SU-DHL-6 (cell line): ENCODE measurements at regions not wholly inside any gene's neighbourhood (a gene's known extent, or its start where the extent isn't known, plus 50 kb on each side); places are given as distances from the start of the nearest gene placed in this dataset.

Experiments
- CTCF ChIP-seq: fragments of 200-600 bp; sonication (generic); IDR thresholded peaks from one replicate; pipeline ENCODE4 v1.5.1; 2017; ENCODE audit warnings: antibody characterized with exemption, mild to moderate bottlenecking, low read length, moderate library complexity; ENCODE audit not compliant: insufficient read depth, poor library complexity, severe bottlenecking
- EZH2phosphoT487 ChIP-seq: fragments of 200-600 bp; sonication (generic), shearing (Covaris generic); conservative IDR thresholded peaks from 2 replicates; pipeline ENCODE4 v1.6.1; 2018; ENCODE audit warnings: mild to moderate bottlenecking, antibody characterized with exemption, low read length, moderate library complexity, mixed read lengths

- no peak for TF ChIP-seq EZH2phosphoT487
- TF ChIP-seq CTCF, result no peak
Observed at GRCh38 chr11:119880873-119881272, 151.9 kb upstream of the NECTIN1 start.
